ENCODE measurements at regions not wholly inside any gene's neighbourhood (a gene's known extent, or its start where the extent isn't known, plus 50 kb on each side); places are given as distances from the start of the nearest gene placed in this dataset.

- TF ChIP-seq, protein P1, sequence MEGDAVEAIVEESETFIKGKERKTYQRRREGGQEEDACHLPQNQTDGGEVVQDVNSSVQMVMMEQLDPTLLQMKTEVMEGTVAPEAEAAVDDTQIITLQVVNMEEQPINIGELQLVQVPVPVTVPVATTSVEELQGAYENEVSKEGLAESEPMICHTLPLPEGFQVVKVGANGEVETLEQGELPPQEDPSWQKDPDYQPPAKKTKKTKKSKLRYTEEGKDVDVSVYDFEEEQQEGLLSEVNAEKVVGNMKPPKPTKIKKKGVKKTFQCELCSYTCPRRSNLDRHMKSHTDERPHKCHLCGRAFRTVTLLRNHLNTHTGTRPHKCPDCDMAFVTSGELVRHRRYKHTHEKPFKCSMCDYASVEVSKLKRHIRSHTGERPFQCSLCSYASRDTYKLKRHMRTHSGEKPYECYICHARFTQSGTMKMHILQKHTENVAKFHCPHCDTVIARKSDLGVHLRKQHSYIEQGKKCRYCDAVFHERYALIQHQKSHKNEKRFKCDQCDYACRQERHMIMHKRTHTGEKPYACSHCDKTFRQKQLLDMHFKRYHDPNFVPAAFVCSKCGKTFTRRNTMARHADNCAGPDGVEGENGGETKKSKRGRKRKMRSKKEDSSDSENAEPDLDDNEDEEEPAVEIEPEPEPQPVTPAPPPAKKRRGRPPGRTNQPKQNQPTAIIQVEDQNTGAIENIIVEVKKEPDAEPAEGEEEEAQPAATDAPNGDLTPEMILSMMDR (IDR thresholded peaks at IDR 0.05; ENCODE audit: low read length): no peak
- no peak for TF ChIP-seq EZH2 (IDR thresholded peaks at IDR 0.05; ENCODE audit: borderline replicate concordance, low read length)
Measured at GRCh38 chr18:41714872-41715271, 240.2 kb upstream of the PIK3C3 start.
